HG03139 (cell line): ENCODE measurements at regions not wholly inside any gene's neighbourhood (a gene's known extent, or its start where the extent isn't known, plus 50 kb on each side); places are given as distances from the start of the nearest gene placed in this dataset.

Experiments
- ATAC-seq: cut with Tn5 transposase; IDR thresholded peaks from one replicate; pipeline ENCODE4 v1.9.1; 2021; ENCODE audit not compliant: unreplicated experiment

DNA sequence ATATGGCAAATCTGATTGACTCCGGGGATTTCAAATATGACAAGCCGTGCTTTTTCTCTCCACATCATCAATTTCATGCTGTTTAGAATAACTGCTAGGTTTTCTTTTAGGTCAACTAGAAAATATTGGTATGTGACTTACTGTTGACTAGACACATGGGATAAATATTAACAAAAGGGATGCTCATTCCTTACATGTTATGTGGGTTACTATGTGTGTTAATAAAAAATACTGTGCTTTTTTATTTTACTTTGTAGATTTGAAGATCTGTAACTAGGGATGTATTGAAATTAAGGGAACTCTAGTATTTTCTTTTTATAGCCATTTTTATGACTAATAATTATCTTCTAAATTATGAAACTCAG lies 264.6 kb upstream of the COL8A1 start:
- ATAC-seq = no peak

DNA sequence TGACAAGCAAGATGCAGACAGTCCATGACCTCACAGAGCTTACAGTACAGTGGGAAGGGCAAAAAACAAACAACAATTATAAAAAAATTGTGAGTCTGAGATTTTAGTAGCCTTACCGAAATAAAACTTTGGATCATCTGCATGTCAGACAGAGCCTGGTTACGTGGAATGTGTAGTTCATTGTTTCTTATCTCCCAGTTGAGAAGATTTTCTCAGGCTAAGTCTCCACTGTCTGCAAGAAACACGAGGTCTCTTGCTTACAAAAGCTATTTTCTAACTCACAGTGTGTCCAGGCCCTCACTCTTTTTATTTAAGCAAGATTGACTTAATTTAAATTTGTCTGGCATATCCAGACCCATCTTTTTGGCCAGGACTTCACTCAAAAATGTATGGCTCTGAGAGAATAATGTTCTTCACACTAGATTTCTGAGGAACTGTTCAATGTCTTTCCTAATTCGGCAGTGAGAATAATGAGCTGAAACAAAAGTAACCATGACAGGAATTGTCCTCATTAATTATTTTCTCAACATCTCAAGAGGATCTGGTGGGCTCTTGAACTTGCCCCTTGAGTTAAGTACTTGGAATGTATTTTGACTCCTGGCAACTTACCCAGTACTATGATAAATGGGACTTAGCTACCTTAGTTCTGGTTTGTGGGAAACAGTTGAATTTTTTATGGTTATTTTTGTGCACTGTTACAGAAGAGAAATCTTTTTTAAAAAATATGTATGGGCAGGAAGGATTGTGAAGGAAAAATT lies 265.1 kb upstream of the COL8A1 start:
- no peak for ATAC-seq

DNA sequence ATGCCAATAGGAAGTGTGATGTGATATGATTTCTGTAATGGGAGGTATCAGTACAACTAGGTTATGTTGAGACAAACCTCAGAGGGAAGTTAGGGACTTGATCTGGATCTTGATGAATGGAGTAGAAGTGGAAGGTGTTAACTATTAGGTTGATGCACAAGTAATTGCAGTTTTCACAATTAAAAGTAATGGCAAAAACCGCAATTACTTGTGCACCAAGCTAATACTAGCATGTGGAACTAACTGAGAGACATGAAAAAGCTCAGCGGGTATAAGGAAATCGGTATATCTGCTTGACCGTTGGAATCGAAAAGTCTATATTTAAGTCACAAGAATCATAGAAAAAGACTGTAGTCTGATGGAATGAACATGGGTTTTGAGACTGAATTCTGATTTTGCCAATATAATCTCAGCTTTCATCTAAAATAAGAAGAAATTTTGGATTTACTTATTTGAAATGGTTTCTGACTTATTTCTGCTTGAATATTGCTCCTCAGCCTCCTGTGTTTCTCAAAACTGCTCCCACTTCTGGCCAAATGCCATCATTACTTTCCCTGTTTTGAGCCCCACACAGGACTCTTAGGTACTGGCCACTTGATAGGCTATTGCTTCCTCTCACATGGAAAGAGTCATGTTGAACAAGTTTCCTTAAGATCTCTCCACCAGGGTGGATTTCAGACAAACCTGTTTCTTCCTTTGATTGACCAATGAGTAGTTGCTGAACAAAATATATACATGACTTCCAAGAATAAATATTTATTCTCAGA lies 271.5 kb upstream of the COL8A1 start:
- no peak for ATAC-seq

DNA sequence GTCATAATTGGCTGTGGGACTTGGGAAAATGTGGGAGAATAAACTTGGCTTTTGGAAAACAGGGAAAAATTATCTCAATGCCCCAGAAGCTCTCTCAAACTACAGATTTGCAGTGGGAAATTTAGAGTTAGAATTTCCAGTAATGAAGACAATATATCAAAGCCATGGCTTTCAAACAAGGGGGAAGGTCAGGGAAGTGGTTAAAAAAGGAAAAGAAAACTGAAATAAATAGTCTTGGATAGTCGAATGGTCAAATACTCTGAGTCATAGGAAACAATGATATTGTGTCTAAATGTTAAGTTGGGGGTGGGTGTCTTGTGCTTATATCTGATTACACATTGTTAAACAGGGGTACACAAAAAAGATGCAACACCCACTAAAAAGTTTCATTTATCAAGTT lies 272.4 kb upstream of the COL8A1 start:
- no peak for ATAC-seq

DNA sequence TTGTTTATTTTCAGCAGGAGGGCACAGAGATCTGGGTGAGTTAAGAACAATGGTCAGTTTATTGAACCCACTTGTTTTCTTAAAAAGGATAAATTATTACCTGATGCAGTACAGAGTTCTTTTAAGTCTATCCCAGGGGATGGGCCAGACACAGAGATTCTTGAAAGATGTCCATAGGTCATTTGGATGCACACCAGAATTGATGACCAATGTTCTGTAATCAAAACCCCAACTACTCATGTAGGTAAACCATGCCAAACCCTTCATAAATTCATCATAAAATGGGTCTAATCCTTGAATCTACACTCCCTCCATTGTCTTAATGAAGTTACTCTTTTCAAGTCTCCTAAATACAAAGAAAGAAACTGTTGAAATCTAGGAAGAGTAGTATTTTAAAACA lies 273.0 kb upstream of the COL8A1 start:
- no peak for ATAC-seq

DNA sequence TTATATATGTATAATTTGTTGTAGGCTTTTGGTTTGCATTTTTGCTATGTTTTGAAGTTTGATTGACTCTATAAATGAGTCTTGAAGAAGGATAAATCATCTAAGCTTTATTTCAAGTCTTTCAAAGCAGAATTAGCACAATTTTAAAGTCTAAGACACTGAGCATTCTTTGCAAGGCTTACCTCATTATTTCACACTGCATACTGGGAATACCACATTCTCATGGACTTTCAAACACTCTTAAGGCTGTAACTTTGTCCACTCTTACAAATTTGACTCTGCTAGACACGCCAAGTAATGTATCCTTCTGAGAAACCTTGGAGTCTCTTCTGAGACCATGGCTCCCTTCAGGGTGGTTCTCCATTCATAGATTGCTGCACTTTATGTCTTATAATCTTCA lies 281.3 kb upstream of the COL8A1 start:
- no peak for ATAC-seq

DNA sequence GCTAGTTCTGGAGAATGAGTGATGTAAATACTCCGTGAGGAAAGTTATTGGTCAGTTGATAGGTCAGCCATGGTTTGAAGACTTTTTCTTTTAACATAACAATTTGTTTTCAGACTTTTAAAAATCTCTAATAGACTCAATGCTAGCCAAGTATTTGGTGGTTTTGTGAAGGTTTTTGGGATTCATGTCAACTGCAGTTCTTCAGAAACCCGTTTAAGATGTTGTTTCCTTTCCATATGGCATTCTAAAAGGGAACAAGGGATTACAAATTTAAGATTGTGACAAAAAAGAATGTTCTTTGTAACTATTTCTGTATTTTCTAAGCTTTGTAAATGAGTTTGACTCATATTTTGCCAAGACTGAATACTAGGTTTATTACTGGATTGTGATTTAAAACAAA lies 281.7 kb upstream of the COL8A1 start:
- ATAC-seq = no peak

DNA sequence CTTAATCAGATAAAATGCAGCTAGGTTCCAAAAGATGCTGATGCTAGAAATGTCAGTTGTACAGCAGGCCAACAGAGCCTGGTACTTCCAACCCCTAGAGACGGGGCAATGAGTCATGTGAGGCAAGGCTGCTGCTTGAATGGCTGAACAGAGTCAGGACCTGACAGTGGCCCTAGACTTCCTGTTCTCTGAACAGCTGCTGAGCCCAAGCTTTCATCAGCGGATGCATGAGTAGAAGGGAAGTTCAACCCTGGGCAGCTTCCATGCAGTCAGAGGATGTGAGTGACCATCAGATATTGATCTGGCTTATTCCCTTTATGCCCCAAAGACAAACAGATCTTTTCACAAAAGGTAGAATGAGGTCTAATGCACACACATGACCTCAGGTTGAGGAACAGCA lies 282.9 kb upstream of the COL8A1 start:
- ATAC-seq = no peak

DNA sequence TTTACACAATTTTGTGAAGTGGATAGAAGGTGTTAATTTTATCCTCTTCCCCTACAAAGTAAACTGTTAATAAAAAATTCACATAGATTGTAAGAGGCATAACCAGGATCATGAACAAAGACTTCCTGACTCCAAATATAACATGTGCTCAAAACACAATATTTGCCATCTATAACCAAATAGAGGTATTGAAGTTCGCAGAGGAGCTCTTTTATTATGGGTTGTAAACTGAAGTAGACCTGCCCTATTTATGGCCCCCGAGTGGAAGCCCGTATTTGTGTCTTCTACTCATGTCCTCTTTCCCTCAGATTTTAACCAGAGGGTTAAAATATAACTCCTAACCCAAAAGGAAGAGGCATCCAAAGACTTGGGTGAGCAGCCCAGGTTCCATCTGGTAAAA lies 285.6 kb upstream of the COL8A1 start:
- ATAC-seq = no peak

DNA sequence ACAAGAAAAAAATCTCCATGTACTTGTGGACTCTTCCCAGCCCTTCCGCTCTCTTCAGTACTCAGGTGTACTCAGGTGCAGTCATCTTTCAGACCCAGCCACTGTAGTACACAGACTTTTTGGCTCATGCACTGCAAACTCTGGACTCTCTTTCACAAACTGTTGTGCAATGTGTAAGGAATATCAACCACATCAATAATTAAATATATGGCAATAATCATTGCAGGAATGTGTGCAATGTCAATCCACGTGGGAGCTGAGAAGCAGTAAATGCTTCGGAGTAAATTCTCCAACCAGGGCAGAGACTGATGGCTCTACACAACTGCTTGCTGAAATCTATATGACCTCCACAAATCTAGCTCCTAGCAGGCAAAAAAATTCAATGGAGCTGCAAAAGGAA lies 287.3 kb upstream of the COL8A1 start:
- no peak for ATAC-seq

DNA sequence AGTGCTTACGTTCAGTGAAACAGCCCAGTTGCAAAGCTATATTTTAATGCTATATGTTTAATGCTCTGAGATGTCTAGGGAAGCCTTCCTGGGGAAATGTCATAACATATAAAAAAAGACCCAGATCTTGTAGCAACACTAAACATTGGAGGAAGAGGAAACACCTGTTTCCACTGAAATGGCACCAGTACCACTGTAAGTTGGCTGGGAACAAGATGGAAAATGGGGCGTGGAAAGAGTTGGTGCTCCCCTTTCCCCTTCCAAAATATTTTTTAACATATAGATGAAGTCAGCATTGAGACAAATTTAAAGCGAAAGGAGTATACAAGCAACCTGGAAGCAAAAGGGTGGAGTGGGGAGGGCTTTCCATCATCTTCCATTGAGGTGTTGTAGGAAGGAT lies 289.9 kb upstream of the COL8A1 start:
- no peak for ATAC-seq

DNA sequence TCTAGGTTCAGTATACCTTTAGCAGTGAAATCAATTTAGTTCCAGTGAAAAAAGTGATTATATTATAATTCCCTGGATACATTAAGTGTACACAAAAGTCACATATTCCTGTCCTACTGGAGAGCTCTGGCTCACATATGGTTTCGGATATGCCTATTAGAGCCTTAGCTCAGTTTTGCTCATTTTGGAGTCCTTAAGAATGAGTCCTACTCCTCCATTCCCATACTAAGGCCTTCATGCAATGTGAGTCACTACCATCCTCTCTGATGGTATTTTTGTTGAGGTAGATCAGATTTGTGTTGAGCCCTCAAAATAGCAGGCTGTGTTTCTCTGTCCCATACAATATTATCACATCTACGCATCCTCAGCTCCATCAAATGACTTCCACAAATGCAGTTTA lies 294.2 kb upstream of the COL8A1 start:
- ATAC-seq = no peak

DNA sequence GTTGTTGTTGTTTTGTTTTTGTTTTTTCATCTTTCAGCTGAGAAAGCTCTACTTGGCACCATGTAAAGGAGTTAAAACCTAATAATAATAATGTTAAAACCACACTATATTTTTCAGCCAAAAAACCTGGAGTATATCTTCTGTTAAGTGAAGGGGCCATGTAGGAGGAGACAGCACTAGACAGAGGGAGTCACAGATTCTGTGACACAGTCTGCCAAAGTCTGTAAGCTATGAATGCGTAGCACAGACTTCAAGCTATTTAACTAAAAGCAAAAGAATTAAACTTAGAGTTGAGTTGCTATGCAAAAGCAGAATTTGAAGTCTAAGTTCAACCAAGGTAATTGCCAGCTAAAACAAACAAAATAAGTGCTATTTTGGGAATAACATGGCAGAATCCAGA lies 296.0 kb upstream of the COL8A1 start:
- no peak for ATAC-seq

DNA sequence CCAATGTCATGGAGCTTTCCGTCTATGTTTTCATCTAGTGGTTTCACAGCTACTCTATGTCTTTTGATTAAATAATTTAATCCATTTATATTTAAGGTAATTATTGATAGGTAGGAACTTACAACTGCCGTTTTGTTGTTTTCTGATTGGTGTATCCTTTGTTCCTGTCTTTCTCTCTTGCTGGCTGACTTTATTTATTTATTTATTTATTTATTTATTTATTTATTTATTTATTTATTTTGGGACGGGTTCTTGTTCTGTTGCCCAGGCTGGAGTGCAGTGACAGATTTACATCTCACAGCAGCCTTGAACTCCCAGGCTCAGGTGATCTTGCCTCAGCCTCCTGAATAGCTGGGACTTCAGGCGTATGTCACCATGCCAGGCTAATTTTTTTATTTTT lies 299.2 kb upstream of the COL8A1 start:
- no peak for ATAC-seq

DNA sequence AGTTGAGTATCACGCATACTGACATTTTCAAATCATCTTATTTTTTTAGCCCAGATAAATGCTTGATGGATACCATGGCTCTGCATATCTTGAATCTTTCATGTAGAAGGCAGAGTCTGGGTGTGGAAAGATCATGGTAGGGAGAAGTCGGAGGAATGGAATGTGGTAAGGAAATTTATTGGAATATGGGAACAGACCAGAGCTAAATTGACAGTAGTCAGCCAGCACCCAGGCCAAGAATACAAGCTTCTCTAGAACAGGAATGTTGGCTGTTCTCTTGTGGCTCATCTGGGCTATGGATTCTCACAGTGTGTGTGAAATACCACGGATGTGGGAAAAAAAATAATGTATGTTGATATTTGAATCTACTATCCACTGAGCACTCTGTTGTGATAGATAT lies 305.7 kb upstream of the COL8A1 start:
- ATAC-seq = no peak

DNA sequence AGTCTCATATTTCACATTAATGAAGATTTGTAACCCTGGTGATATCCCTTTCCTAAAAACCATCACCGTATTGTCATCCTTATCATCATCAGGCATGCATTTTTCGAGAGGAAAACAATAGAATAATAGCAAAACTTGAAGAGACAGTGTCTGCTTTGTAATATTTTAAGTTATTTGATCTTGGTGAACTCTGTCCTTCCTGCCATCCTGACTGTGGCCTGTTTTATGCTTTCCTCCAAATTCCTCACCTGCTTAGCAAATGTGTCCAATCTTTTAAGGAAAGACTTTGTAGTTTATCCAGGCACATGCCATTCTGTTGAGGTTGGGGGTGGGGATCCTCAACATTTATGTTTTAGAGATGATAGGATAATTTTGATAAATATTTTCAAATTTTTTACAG lies 306.1 kb upstream of the COL8A1 start:
- no peak for ATAC-seq

DNA sequence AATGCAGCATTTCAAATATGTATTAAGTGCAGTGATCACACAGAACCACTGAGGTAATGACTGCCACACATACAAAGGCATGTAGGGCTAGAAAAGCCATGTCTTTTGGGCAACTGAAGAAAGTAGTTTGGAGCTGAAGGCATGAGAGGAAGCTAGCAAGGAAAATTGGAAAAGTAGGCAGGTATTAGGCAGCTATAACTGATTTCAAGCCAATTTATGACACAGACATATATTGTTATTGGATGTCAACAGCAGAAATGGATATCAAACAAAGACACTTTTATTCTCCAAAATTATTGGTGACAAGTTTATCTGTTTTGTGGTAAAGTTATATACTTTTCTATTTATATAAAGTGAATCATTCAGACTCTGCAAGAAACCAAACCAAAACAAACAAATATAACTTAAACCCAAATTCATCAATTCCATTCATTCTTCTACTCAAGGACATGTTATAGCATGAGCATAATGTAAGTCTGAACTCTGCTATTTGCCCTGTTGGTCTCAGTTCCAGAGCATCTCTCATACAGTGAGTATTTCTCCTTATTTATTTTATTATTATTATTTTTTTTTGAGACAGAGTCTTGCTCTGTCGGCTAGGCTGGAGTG lies 307.4 kb upstream of the COL8A1 start:
- ATAC-seq = no peak

DNA sequence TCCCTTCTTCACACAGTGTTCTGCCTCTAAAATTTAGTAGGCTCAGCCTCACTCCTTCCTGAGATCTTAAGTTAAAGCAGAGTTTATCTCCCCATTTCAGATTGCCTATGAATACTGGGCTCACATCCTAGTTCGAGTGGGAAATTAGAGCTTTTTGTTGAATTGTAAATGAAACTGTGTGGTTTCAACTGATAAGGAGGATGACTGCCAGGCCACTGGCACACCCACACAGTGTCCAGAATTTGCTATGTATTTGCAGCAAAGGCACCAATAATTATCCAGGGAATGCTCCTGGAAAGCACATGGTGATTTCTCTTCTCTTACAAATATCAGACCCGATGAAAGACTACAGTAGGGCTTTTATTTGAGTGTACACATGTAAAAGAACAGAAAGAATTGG lies 308.1 kb upstream of the COL8A1 start:
- no peak for ATAC-seq

DNA sequence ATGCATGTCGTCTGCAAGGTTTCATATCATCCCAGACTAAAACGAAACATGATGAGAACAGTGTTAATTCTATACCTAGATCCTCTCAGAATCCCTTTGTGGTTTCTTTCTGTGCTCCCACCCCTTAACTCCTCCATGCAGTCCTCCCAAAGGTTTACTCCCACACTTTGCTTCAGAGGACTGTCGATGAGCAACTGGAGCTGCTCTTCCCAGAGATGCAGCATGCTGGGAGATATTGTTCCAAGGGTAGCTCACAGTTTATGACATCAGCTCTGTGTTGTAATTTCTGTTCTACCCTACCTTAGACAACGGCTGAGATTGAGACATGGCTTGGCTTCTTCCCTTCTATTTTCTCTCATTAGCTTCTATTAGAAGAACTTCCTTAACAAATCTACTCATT lies 313.0 kb upstream of the COL8A1 start:
- ATAC-seq = no peak

DNA sequence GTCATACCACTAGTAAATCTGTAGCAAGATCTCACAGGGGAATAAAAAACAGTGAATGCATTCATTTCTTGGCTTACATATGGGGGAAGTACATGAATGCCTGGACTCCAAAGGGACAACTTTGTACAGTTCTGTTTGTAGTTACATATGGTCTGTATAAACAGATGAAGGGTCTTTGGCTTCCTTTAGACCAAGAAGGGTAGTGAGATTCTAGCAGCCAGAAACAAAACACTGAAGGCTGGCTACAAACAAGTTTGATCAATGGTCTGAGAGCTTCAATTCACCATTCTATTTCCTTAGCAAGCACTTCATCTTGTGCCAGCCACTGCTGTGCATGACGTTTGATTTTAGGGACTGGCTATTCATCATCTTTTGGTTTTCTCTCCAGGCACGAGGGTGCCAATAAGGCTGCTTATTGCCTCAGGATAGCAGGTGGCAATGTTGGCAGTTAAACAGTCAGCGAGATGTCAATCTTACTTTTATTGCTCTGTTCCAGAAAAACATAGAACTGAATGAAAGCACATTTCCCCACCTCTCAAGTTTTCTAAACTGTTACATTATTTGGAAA lies 313.7 kb upstream of the COL8A1 start:
- ATAC-seq = no peak

DNA sequence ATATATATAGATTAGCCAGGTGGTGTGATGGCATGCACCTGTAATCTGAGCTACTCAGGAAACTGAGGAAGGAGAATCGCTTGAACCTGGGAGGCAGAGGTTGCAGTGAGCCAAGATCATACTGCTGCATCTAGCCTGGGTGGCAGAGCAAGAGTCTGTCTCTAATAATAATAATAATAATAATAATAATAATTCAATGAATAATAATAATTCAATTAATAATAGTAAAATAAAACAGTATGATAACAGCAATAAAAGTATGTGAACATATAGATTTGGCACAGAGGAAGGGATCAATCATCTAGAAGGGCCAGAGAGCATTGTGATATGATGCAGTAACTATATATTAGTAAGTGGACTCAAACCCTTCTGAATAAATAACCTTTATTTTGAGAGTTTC lies 314.5 kb upstream of the COL8A1 start:
- ATAC-seq = no peak

DNA sequence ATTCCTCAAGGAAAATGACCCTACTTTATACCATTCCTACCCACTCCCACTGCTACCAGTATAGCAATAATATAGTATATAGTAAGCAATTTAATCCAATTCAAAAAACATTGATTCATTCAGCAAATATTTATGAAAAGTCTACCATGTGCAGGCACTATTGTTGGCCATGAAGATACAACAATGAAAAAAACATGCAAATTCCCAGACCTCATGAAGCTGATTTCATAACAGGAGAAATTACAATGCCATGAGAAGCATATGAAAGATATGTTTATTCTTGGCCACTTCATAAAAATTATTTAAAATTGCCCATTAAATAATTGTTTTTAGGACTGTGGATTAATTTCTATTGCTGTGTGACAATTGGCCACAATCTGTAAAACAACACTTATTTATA lies 315.8 kb upstream of the COL8A1 start:
- no peak for ATAC-seq
